Activated T-cell treated with anti-CD3 and anti-CD28 coated beads, Interleukin-2, amount 50 U/mL, for 1 hour (primary cell): ENCODE measurements at regions not wholly inside any gene's neighbourhood (a gene's known extent, or its start where the extent isn't known, plus 50 kb on each side); places are given as distances from the start of the nearest gene placed in this dataset.
"Not testable (repeated sequence)": the region's sequence is repeated elsewhere in the genome, so short reads cannot be mapped to it uniquely, and the experiment has no call there.

Experiments used
- DNase-seq: peaks from one replicate; pipeline ENCODE4 v3.0.0-alpha.2; 2020

DNA sequence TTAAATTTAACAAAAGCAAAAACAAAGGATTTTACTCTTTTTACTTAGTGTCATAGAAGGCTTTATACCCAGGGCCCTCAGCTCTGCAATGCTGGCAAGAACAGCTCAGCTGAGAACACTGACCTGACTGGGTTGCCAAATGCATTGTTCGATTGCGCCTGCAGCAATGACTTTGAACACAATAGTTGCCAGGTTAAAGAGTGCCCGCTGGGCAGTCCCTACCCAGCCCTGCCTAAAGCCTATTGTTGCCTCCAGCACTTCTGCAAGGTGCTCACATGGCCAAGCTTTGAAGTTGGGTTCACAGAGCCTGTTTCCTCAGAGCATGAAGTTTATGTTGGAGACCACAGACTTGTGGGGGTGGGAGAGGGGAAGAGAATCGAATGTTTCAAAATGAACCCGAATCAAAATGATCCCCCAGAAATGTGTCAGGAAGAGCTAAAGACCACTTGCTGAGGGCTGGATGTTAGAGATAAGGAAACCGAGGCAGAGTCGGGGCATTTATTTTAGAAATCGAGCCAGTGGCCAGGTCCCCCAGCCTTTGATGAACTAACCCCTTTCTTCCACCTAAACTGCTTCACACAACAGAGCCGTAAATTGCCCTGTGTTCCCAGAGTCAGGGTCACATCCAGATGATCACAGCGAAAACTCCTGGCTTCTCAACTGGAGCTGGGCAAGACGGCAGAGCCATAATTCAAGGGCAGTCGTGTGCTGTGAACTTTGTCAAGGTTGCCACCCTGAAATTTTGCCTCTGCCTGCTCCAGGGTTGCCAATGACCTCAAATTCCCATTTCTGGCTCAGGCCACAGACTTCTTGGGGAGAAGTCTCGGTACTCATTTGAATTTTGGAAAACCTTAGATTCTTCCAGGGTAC is 55.0 kb downstream of the FOXA2 start:
- DNase-seq, result no peak

DNA sequence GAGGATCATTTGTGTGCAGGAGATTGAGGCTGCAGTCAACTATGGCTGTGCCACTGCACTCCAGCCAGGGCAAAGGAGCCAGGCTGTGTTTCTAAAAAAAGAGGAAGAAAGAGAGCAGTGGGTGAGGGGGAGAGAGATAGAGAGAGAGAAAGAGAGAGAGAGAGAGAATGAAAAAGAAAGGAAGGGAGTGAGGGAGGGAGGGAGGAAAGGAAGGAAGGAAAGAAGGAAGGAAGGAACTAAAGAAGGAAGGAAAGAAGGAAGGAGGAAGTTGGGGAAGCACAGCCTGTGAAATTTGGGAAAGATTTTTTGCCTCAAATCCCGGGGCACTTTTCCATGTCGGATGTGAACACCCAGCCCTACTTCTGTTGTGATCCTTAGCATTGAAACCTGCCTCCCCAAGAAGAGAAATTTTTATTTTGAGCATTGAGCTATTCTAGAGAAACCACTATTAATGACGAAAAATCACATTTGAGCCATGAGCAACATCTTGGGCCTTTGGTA is 57.8 kb downstream of the FOXA2 start:
- no peak for DNase-seq

DNA sequence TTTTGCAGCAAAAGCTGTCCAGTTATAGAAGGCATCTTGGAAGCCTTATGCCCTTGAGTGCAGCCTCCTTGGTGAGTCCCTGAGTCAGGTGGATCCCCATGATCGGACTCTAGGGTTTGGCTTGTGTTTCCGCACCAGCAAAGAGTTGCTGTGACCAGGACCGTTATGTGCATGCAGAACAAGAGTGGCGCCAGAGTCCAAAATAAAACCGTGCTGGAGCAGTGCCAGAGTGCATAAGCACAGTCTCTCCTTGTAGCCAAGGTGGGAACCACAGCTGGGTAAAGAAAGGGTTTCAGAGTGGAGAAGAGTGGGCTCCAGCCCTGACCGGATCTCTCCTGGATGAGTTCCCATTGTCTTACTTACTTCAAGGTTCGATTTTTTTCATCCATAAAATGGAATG is 58.6 kb downstream of the FOXA2 start:
- DNase-seq, result no peak

DNA sequence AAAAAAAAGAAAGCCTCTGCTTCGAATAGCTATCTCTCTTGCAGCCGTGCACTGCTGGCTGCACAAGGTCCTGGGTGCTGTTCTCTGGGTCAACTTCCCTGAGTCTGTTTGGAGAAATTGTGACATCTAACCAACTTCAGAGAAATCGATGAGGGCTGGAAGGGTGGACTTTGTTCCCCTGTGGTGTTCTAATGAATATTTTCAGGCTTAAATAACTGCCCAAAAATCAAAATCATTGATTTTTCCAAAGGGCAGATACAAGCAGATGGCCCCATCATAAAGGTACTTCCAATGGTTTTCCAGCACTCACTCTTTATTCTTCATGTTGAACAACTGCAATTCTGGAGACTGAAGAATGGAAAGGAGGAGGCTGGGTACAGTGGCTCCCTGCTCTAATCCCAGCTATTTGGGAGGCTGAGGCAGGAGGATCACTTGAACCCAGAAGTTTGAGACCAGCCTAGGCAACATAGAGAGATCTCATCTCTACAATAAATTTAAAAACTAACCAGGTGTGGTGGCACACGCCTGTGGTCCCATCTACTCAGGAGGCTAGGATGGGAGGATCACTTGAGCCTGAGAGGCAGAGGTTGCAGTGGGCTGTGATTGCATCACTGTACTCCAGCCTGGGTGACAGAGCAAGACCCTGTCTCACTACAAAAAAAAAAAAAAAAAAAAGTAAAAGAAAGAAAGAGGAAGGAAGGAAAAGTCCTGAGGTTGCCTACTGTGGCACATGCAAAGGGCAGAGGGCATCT is 59.1 kb downstream of the FOXA2 start:
- DNase-seq, result no peak

DNA sequence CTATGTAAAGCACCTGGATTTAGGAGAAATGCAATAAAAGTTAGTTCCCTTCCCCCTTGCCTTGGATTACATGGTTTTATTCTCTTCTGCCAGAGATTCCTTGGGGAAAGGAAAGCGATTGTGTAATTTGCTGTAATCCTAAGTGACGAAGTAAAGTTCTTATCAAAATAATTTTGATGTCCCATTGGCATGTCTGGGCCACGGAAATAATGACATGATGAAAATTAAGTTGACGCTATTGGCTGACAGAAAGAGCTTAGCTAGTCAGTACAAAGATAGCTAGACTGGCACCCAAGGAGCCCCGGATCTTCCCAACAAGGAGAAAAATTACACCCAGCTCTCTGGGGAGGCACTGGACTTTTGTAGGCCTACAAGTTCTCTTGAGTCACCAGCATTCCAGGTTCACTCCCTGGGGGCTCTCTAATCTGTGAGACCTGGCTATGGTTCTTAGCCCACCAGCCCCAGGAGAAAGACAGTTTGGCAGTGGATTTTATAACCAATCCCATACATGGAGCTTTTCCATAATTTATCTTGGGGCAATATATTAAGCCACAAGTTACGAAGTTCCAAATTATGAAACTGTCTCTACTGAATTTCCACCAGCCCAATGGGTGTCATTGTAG is 59.9 kb downstream of the FOXA2 start:
- DNase-seq, result no peak

DNA sequence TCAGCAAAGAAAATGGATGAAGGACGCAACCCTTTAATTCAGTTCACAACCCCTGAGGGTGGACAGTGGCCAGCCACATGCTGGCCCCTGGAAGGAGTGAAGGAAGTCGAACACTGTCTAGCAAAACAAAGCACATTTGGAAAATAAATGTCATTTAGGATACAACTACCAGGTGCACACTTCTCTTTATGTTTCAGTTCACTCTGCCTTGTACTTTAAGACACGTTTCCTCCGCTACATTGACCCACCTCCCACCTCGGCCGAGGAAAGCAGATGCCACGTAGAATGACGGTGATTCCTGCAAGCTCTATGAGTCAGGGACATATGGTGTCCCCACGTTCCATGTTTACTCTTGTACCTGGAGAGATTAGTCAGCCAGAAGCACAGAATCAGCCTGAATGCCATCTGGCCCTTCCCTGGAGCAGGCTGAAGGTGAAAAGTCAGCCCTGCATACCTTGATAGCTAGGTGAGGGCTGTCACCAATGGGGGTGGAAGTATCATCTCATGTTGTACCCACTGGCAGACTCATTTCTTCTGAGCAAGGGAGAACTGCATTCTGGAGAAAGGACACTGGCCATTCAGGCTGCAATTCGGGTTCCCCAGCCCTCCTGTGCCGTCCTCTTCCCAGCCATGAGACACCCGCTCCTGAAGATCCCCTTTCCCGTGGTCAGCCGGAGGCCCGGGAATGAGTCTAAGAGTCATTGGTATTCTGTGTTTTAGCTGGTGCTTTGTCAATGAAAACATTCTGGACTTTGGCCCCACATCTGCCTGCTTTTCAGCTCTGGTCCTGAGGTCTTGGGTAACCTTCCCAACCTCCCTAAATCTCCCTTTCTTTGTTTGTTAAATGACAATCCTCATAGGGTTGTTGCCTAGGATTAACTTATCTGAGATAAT is 60.6 kb downstream of the FOXA2 start:
- DNase-seq, result no peak

DNA sequence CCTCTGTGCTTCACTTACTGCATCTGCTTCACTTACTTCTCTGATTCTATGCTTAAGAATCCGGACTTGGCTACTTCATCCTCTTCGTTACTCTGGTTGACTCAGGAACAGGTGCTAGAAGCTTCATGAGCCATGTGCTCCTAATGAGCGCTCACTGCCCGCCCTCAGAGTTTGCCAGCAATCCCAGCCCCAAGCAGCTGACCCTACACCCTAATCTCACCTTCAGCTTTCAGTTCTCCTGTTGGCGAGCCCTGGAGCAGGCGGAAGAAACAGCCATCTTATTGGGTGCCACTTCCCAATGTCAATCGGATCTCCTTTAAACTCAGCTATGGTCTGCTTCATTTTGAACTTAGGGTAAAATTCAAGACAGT is 61.3 kb downstream of the FOXA2 start:
- DNase-seq, result no peak

DNA sequence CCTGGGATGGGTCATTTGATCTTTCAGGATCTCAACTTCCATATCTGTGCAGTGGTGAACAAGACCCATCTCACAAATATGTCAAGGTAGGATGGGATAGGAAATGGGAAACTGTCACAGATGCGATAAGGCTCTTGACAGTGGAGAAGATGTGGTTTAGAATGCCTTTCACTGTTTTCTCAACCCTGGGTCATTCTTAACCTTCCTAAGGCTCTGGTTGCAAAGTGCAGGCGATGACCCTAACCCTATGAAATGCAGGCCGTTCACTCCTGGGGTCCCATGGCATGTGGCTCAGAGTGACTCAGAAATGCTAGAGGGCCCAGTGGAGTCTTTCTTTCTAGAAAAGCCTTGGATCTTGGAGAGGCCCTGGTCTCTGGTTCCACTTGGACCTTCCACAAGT is 61.7 kb downstream of the FOXA2 start:
- no peak for DNase-seq

DNA sequence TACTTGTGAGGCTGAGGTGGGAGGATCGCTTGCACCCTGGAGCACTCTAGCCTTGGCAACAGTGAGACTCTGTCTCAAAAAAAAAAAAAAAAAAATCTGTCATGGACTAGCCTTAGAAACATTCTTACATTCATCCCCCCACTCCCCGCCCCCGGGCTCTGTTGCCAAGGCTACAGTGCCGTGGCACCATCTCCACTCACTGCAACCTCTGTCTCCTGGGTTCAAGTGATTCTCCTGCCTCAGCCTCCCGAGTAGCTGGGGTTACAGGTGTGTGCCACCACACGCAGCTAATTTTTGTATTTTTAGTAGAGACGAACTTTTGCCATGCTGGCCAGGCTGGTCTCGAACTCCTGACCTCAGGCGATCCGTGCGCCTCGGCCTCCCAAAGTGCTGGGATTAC is 62.4 kb downstream of the FOXA2 start:
- DNase-seq, result not testable (repeated sequence)

DNA sequence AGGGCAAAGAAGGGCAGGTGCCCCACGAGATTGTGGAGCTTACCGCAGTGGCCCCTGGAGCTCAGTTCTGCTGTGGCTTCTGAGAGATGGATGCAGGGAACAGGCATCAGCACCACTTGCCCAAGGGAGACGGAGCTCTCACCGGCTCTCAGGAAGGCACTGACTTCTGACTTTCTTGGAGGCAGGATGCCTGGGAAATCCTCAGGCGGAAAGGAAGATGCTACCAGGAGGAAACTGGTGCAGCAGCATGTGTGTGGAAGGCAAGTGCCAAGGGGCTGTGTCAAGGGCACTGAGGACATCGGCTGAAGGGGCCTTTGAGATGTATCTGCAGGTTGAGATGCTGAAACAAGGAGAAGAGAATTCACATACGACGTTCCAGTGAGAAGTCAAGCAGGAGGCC is 64.0 kb downstream of the FOXA2 start:
- no peak for DNase-seq

DNA sequence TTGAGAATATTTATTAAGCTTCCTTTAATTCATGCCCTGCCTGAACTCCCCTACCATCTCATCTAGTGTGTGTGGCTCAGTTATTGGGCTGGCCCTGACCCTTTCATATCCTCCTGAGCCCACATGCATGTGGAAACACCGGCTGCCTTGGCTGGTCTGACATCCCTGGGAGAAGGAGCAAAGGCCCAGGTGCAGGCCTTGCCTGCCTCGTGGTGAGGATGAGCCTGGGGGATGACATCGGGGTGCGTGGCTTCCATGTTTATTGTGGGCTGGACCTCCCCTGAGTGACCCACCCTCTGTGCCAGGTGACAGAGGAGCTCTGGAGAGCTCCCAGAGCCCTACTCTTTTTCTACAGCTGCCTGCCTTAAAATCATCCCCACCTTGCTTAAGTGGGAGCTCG is 69.1 kb downstream of the FOXA2 start:
- no peak for DNase-seq

DNA sequence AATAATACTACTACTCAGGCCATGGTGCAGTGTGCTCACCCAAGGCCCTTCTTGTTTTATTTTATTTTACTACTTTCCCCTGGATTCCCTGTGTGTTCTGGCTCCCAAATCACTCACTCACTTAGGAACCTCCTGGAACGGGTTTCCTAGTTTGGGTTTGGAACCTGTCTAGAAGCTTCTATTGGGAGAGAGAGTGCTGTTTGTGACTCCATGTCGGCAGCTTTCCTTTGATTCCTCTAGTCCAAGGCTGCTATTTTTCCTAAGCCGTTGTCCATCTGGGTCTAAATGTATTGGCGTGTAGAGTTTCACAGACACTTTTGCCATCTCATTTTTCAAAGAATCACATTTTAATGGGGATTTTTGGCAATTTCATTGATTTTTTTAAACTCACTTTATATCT is 70.8 kb downstream of the FOXA2 start:
- no peak for DNase-seq

DNA sequence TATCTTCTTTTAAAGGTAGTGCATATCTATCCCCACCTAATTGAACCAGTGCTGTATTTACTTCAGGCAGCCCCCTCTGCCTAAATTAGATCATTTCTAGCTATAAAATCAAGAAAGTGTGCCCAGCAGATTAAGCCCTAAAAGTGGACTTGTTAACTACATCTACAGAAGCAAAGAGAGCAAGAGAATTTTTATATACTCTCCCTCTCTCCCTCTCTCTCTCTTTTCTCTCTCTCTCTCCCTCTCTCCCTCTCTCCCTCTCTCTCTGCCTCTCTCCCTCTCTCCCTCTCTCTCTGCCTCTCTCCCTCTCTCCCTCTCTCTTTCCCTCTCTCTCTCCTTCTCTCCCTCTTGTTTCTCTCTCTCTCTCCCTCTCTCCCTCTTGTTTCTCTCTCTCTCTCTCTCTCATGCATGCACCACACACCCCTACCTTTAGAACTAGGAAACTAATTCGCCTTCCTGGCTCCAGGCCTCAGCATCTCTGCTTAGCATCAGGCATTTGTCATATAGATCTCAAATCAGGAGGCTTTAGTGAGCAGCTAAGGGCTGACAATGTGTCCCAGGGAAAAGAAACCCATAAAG is 71.4 kb downstream of the FOXA2 start:
- DNase-seq, result no peak

DNA sequence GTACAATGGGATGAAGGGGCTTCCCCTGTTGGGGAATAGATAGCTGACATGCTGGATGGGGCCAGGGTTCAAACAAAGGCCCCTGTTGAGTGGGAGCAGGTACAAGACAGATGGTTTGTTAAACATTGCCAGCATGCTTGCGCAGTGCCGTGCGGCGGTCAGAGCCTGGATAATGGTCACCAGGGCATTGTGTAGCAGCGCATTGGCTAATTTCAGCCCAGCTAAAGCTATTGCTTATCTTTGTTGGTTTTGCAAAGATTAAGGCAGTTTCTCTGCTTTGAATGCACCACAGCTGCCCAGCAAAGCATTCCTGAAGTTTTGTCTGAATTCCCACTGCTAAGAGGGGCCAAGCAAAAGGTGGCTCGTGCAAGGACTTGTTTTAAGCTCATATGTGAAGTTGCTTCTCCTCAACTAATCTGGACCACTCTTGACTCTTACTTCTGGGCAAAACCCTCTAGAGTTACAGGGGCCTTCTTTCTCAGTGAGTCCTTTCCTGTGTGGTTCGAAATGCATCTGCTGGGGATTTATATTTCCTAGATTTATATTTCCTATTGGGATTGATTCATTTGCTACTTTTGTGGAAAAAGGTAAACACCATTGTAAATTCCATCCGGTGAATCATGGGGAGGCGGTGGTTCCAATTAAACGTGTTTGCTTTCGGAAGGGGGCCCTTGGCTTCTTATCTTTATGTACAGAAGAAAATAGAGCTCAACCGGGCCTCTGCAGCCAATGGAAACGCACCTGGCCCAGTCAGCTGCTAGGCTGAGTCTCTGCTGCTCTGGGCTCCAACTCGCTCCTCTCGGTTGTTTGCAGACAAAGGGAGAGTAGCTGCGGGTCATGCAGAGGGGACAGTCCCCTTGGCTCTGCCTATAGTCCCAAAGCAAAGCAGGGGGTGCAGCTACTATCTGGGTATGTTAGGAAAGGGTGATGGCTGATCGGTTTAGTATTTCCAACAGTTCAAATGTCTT is 72.1 kb downstream of the FOXA2 start:
- DNase-seq, result no peak

DNA sequence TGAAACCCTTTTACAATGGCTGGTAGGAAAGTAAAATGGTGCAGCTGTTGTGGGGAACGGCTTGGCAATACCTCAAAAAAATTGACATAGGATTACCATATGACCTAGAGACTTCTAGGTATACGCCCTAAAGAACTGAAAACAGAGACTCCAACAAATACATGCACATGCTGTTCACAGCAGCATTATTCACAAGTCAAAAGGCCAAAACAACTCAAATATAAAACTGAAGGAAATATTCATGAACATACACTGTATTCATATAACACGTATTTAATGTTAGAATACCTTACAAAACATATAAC is 74.6 kb downstream of the FOXA2 start:
- no peak for DNase-seq

DNA sequence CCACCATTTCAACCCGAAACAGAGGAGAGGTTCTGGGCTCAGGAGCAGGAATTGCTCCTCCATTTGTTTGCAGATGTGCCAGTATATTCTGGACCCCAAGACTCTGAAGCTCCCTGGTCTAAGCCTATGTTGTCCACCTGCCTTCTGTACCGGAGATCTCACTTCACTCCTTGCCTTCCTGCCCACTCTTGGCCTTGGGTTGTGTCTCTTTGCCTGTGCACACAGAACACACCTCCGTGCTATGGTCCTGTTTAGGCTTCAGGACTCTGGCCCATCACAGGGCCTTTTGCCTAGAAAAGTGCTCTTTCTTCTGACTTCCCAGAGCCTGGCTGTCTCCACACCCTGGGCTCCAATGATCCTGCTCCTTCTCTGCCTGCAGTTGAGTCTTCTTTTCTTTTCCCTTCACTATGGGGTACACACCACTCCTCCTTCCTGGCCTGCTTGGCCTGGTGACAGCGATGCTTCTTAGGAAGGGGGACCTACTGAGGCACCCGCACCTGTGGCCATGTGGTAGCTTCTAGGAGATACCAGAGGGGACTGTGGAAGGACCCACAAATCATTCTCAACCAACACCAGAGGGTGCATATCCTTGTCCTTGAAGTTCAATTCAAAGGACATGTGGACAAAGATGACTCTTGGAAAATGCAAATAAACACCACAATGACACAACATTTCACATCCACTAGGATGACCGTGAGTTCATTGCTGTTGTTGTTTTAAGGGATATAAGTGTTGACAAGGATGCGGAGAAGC is 75.1 kb downstream of the FOXA2 start:
- DNase-seq, result no peak

DNA sequence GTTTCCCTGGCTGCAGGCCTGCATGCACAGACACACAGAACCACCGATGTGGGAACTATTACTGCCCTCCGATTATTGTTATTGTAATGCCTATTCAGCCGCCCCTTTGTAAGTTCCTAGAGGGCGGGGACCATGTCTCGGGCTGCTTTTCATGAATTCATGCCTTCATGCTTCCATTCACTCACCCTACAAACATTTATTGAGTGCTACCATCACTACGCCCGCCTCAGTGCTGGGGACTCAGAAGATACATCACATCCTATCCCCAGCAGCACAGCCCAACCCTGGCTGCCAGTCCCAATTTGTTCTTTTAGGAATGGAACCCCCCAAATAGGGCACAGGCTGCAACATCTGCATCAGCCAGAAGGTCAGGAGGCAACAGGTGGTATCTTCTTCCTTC is 75.9 kb downstream of the FOXA2 start:
- DNase-seq, result no peak

DNA sequence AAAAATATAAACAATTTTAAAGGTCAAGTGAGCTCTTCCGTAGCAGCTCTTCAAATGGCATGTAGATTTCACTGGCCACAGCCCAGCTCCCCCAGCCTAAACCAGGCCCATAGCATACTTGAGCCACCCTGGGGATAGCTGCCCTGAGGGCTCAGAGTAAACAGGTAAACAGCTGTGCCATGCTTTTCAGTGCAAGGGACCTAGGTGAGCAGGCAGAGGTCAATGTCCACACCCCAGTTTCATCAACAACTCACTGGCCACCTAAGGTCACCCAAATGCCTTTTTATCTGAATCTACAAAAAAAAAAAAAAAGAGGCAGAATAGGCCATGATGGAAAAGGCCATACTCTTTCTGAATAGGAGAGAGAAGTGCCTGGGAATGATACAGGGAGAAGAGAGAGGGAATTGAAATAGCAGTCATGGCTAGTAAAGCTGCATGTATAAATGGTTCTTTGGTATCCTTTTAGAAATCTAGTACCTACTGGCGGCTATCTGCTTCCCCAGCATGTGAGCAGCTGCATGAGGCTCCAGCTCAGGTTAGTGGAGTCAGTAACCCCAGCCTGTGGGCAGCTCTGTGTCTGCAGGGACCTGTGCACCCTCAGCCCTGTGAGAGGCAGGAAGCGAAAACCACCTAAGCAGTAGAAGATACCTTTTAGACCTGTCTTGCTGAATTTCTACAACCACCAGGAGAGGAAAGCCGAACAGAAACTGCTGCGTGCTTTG is 77.0 kb downstream of the FOXA2 start:
- DNase-seq, result no peak

DNA sequence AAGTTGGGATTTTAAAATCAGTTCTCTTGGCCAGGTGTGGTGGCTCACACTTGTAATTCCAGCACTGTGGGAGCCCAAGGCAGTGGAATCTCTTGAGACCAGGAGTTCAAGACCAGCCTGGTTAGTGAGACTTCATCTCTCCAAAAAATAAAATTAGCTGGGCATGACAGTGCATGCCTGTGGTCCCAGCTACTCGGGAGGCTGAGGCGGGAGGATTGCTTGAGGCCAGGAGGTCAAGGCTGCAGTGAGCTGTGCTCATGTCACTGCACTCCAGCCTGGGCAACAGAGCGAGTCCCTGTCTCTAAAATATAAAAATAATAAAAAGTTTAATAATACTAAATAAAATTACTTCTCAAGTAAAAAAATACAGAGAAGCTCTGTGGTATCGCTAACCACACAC is 77.5 kb downstream of the FOXA2 start:
- no peak for DNase-seq

DNA sequence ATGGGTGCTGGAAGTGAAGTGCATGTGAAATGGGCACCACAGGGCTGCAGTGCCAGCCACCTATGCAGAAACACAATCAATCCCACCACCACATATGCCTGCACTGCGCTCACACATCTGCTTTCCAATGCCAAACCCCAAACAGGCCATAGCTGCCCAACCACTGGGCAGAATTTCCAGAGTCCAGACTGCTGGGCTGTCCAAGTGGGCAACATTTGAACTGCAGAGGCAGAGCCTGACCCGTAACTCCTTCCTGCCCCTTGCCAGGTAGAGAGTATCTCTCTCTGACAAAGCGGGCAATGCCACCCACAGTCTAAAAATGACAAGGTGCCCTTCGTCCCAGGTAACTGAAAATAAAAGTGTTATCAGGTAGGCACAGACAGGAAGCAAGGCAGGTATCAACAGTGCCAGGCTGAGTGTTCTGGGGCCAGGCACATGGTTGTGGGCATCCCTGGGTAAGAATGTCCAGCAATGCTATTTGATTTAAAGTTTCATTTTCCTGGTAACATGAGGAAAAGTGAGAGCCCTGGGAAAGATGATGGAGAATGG is 79.5 kb downstream of the FOXA2 start:
- no peak for DNase-seq
